DMS 273 treated with DMSO at 0.1 percent for 48 hours (cell line): ENCODE measurements at regions not wholly inside any gene's neighbourhood (a gene's known extent, or its start where the extent isn't known, plus 50 kb on each side); places are given as distances from the start of the nearest gene placed in this dataset.
"Not testable (repeated sequence)": the region's sequence is repeated elsewhere in the genome, so short reads cannot be mapped to it uniquely, and the experiment has no call there.

Experiments used
- DNase-seq: peaks from one replicate; lab custom pipeline; 2025; lab: John Stamatoyannopoulos, UW

- DNase-seq, result no peak
These were observed 820.8 kb downstream of the BRINP3 start for GRCh38 chr1:189656628-189657530.

GRCh38 chr1:189657715-189658114 is 819.9 kb downstream of the BRINP3 start:
- no peak for DNase-seq

GRCh38 chr1:189658381-189658780 is 819.3 kb downstream of the BRINP3 start:
- DNase-seq, result no peak

GRCh38 chr1:189659731-189660130 is 817.9 kb downstream of the BRINP3 start:
- no peak for DNase-seq

GRCh38 chr1:189662190-189662589 is 815.5 kb downstream of the BRINP3 start:
- DNase-seq, result no peak

- DNase-seq, result no peak
These were observed 807.8 kb downstream of the BRINP3 start for GRCh38 chr1:189669846-189670245.

GRCh38 chr1:189673217-189673616 is 804.4 kb downstream of the BRINP3 start:
- no peak for DNase-seq

GRCh38 chr1:189675712-189676244 is 801.9 kb downstream of the BRINP3 start:
- DNase-seq, result no peak

GRCh38 chr1:189678779-189679178 is 798.9 kb downstream of the BRINP3 start:
- no peak for DNase-seq

GRCh38 chr1:189681252-189681919 is 796.3 kb downstream of the BRINP3 start:
- no peak for DNase-seq

GRCh38 chr1:189682591-189682990 is 795.1 kb downstream of the BRINP3 start:
- no peak for DNase-seq

GRCh38 chr1:189686288-189686687 is 791.4 kb downstream of the BRINP3 start:
- no peak for DNase-seq

GRCh38 chr1:189693140-189693539 is 784.5 kb downstream of the BRINP3 start:
- DNase-seq, result no peak

GRCh38 chr1:189696297-189696696 is 781.4 kb downstream of the BRINP3 start:
- no peak for DNase-seq

- DNase-seq, result no peak
These were observed 780.6 kb downstream of the BRINP3 start for GRCh38 chr1:189697113-189697512.

- DNase-seq, result no peak
These were observed 776.1 kb downstream of the BRINP3 start for GRCh38 chr1:189701606-189702005.

- DNase-seq, result no peak
These were observed 771.1 kb downstream of the BRINP3 start for GRCh38 chr1:189706594-189706993.

GRCh38 chr1:189708674-189709073 is 769.0 kb downstream of the BRINP3 start:
- DNase-seq, result no peak

GRCh38 chr1:189718147-189718795 is 759.4 kb downstream of the BRINP3 start:
- DNase-seq, result not testable (repeated sequence)

GRCh38 chr1:189726806-189727205 is 750.9 kb downstream of the BRINP3 start:
- DNase-seq, result no peak

- no peak for DNase-seq
These were observed 726.4 kb downstream of the BRINP3 start for GRCh38 chr1:189751311-189751710.

- no peak for DNase-seq
These were observed 725.1 kb downstream of the BRINP3 start for GRCh38 chr1:189752461-189752995.
